ENCODE measurements at regions not wholly inside any gene's neighbourhood (a gene's known extent, or its start where the extent isn't known, plus 50 kb on each side); places are given as distances from the start of the nearest gene placed in this dataset.

- Histone ChIP-seq H3K4me1 (ENCODE audit: low read depth) (peaks cover 6% of the 10 kb centered on the region), H3K27me3 (no peaks in the 10 kb centered on the region), H3K36me3 (no peaks in the 10 kb centered on the region), H3K27ac (no peak overlapping the region), H3K4me3 (no peak overlapping the region), H3K9me3 (ENCODE audit: low read depth) (no peaks in the 10 kb centered on the region)
- DNase-seq (ENCODE audit: low read depth in 1 of 2, low spot score in 1 of 2), result no peak
- no peak for TF ChIP-seq CTCF (IDR thresholded peaks at IDR 0.05; ENCODE audit: low read depth, low read length)
Measured at GRCh38 chr21:16932314-16932713, 580.5 kb upstream of the CXADR start.

- Histone ChIP-seq H3K4me3 (no peak overlapping the region), H3K27ac (no peak overlapping the region), H3K9me3 (ENCODE audit: low read depth) (no peaks in the 10 kb centered on the region), H3K27me3 (no peaks in the 10 kb centered on the region), H3K36me3 (no peaks in the 10 kb centered on the region), H3K4me1 (ENCODE audit: low read depth) (no peaks in the 10 kb centered on the region)
- DNase-seq (ENCODE audit: low read depth in 1 of 2, low spot score in 1 of 2), result peak in 1 of 2 donors; percentile 5
- TF ChIP-seq CTCF (IDR thresholded peaks at IDR 0.05; ENCODE audit: low read depth, low read length), result peak; percentile 25
Measured at GRCh38 chr21:16942703-16943102, 570.1 kb upstream of the CXADR start.

- H3K36me3 ChIP-seq, result no peaks in the 10 kb centered on the region
- no peak for TF ChIP-seq CTCF (IDR thresholded peaks at IDR 0.05; ENCODE audit: low read depth, low read length)
- H3K9me3 ChIP-seq (ENCODE audit: low read depth), result no peaks in the 10 kb centered on the region
- no peaks in the 10 kb centered on the region for H3K27me3 ChIP-seq
- no peaks in the 10 kb centered on the region for H3K4me1 ChIP-seq (ENCODE audit: low read depth)
- H3K4me3 ChIP-seq, result no peak overlapping the region
- H3K27ac ChIP-seq, result no peak overlapping the region
- no peak for DNase-seq (ENCODE audit: low read depth in 1 of 2, low spot score in 1 of 2)
Measured at GRCh38 chr21:16943231-16943630, 569.6 kb upstream of the CXADR start.

- DNase-seq (ENCODE audit: low read depth in 1 of 2, low spot score in 1 of 2), result peak in 1 of 2 donors; percentile 2
- Histone ChIP-seq H3K27ac (no peak overlapping the region), H3K4me1 (ENCODE audit: low read depth) (no peaks in the 10 kb centered on the region), H3K36me3 (no peaks in the 10 kb centered on the region), H3K27me3 (no peaks in the 10 kb centered on the region), H3K9me3 (ENCODE audit: low read depth) (no peaks in the 10 kb centered on the region), H3K4me3 (no peak overlapping the region)
- TF ChIP-seq CTCF (IDR thresholded peaks at IDR 0.05; ENCODE audit: low read depth, low read length), result no peak
Measured at GRCh38 chr21:16945580-16945979, 567.3 kb upstream of the CXADR start.

- DNase-seq (ENCODE audit: low read depth in 1 of 2, low spot score in 1 of 2), result no peak
- Histone ChIP-seq H3K4me1 (ENCODE audit: low read depth) (no peaks in the 10 kb centered on the region), H3K27ac (no peak overlapping the region), H3K27me3 (no peaks in the 10 kb centered on the region), H3K36me3 (no peaks in the 10 kb centered on the region), H3K4me3 (no peak overlapping the region), H3K9me3 (ENCODE audit: low read depth) (no peaks in the 10 kb centered on the region)
- TF ChIP-seq CTCF (IDR thresholded peaks at IDR 0.05; ENCODE audit: low read depth, low read length), result no peak
Measured at GRCh38 chr21:16956824-16957223, 556.0 kb upstream of the CXADR start.

GRCh38 chr21:16965424-16965823 lies 547.4 kb upstream of the CXADR start:
- DNase-seq (ENCODE audit: low read depth in 1 of 2, low spot score in 1 of 2), result no peak
- Histone ChIP-seq H3K36me3 (no peaks in the 10 kb centered on the region), H3K4me1 (ENCODE audit: low read depth) (no peaks in the 10 kb centered on the region), H3K4me3 (no peak overlapping the region), H3K27ac (no peak overlapping the region), H3K9me3 (ENCODE audit: low read depth) (no peaks in the 10 kb centered on the region), H3K27me3 (no peaks in the 10 kb centered on the region)
- TF ChIP-seq CTCF (IDR thresholded peaks at IDR 0.05; ENCODE audit: low read depth, low read length), result no peak
